ENCODE measurements at regions not wholly inside any gene's neighbourhood (a gene's known extent, or its start where the extent isn't known, plus 50 kb on each side); places are given as distances from the start of the nearest gene placed in this dataset.

- DNase-seq (ENCODE audit: low read depth, low spot score): no peak
Observed at GRCh38 chr2:106941372-106941993, 55.5 kb upstream of the ST6GAL2 start.

GRCh38 chr2:106943468-106944200 lies 57.7 kb upstream of the ST6GAL2 start:
- DNase-seq (ENCODE audit: low read depth, low spot score): no peak

GRCh38 chr2:106944215-106944614 lies 58.2 kb upstream of the ST6GAL2 start:
- DNase-seq (ENCODE audit: low read depth, low spot score): no peak

- DNase-seq (ENCODE audit: low read depth, low spot score): no peak
Observed at GRCh38 chr2:106948540-106948939, 62.6 kb upstream of the ST6GAL2 start.

GRCh38 chr2:106953236-106953635 lies 67.3 kb upstream of the ST6GAL2 start:
- no peak for DNase-seq (ENCODE audit: low read depth, low spot score)

GRCh38 chr2:106953779-106954178 lies 67.8 kb upstream of the ST6GAL2 start:
- DNase-seq (ENCODE audit: low read depth, low spot score): no peak

GRCh38 chr2:106954304-106954703 lies 68.3 kb upstream of the ST6GAL2 start:
- DNase-seq (ENCODE audit: low read depth, low spot score): no peak

- no peak for DNase-seq (ENCODE audit: low read depth, low spot score)
Observed at GRCh38 chr2:106956416-106956815, 70.4 kb upstream of the ST6GAL2 start.

GRCh38 chr2:106956879-106957278 lies 70.9 kb upstream of the ST6GAL2 start:
- no peak for DNase-seq (ENCODE audit: low read depth, low spot score)

GRCh38 chr2:106959975-106960682 lies 74.2 kb upstream of the ST6GAL2 start:
- DNase-seq (ENCODE audit: low read depth, low spot score): no peak

GRCh38 chr2:106960683-106961161 lies 74.8 kb upstream of the ST6GAL2 start:
- DNase-seq (ENCODE audit: low read depth, low spot score): no peak

- no peak for DNase-seq (ENCODE audit: low read depth, low spot score)
Observed at GRCh38 chr2:106961328-106961727, 75.4 kb upstream of the ST6GAL2 start.

GRCh38 chr2:106963156-106963555 lies 77.2 kb upstream of the ST6GAL2 start:
- DNase-seq (ENCODE audit: low read depth, low spot score): no peak

GRCh38 chr2:106963893-106964292 lies 77.9 kb upstream of the ST6GAL2 start:
- DNase-seq (ENCODE audit: low read depth, low spot score): no peak

GRCh38 chr2:106965611-106966010 lies 79.6 kb upstream of the ST6GAL2 start:
- DNase-seq (ENCODE audit: low read depth, low spot score): no peak

- DNase-seq (ENCODE audit: low read depth, low spot score): no peak
Observed at GRCh38 chr2:106969777-106970176, 83.8 kb upstream of the ST6GAL2 start.

- no peak for DNase-seq (ENCODE audit: low read depth, low spot score)
Observed at GRCh38 chr2:106970471-106971261, 84.7 kb upstream of the ST6GAL2 start.

GRCh38 chr2:106972782-106973181 lies 86.8 kb upstream of the ST6GAL2 start:
- DNase-seq (ENCODE audit: low read depth, low spot score): no peak

- no peak for DNase-seq (ENCODE audit: low read depth, low spot score)
Observed at GRCh38 chr2:106974891-106975290, 88.9 kb upstream of the ST6GAL2 start.

- no peak for DNase-seq (ENCODE audit: low read depth, low spot score)
Observed at GRCh38 chr2:106975641-106976040, 89.7 kb upstream of the ST6GAL2 start.

- DNase-seq (ENCODE audit: low read depth, low spot score): no peak
Observed at GRCh38 chr2:106976548-106976947, 90.6 kb upstream of the ST6GAL2 start.

- no peak for DNase-seq (ENCODE audit: low read depth, low spot score)
Observed at GRCh38 chr2:106977717-106978116, 91.8 kb upstream of the ST6GAL2 start.
